HG03575 (cell line): ENCODE measurements at regions not wholly inside any gene's neighbourhood (a gene's known extent, or its start where the extent isn't known, plus 50 kb on each side); places are given as distances from the start of the nearest gene placed in this dataset.
"Not testable (repeated sequence)": the region's sequence is repeated elsewhere in the genome, so short reads cannot be mapped to it uniquely, and the experiment has no call there.

ENCODE experiments used
- ATAC-seq: cut with Tn5 transposase; IDR thresholded peaks from one replicate; pipeline ENCODE4 v1.9.1; 2021; ENCODE audit not compliant: unreplicated experiment, insufficient number of reproducible peaks, low FRiP score; ENCODE audit errors: extremely low read depth

DNA sequence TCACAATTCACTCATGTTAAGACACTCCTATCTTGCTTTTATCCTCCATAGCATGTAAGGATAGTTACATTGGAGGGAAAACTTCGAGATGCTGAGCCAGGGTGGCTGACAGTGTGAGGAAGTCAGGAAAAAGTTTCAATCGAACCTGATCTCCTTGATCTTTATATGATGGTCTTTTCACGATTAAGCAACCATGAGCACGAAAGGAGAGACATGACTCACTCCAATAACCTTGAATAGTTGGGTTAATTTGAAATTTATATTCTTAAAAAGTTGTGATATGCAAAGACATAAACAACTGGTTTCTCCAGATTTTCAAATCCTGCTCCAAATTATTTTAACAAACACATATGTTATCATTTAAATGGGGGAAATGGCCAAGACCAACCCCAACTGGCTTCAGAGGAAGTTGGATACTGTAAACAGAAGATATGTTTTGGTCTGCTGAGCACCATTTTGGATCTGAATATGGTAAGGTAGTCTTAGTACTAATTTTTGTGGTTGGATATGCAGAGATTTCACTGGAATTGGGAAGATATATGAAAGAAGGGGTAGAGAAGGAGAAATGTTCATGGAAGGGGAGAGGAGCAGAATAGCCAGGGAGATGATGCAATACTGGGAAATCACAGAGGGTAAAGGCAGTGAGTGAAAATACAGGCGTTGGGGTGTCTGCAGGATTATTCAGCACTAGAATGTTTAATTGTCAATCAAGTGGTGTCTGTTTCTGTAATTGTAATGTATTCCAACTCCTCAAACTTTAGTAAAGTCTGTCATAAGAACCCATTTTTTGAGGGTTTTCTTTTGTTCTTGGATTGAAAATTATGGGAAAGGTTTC lies 185.2 kb upstream of the SLC38A2 start:
- no peak for ATAC-seq

- ATAC-seq, result no peak
These were observed 184.4 kb upstream of the SLC38A2 start for GRCh38 chr12:46556819-46557524.

GRCh38 chr12:46556105-46556559 lies 183.6 kb upstream of the SLC38A2 start:
- no peak for ATAC-seq

GRCh38 chr12:46555406-46555852 lies 182.9 kb upstream of the SLC38A2 start:
- ATAC-seq, result no peak

DNA sequence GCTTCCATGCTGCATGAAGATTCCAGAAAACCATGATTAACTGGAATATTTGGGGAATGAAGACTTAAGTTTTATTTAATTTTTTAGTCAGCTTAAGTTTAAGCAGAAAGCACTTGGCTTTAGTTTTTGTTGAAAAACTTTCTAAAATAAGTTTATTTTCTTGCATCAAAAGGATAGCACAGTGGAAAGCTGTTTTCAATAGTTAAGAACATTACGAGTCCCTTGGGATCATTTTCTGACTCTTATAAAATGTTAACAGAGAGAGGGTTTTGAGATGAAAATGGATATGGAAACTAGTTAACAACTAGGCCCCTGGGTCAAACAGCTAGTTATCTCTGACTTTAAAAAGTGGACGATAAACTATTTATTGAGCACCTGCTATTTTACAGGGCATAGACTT lies 181.9 kb upstream of the SLC38A2 start:
- no peak for ATAC-seq

DNA sequence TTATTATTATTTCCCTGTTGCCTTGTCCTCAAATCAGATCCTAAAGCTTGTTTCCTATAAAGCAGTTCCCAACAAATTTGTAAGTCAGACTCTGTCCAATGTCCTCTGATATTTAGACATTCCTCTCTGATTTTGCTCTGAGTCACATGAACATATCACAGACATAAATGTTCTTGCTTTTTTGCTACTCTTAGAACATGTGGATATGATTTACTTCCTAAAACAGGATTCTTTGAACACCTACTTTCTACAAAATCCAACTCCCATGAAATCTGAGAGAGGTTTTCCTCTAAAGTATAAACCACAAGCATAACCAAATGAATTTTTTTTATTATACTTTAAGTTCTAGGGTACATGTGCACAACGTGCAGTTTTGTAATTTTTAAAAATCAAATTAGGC lies 181.3 kb upstream of the SLC38A2 start:
- no peak for ATAC-seq

DNA sequence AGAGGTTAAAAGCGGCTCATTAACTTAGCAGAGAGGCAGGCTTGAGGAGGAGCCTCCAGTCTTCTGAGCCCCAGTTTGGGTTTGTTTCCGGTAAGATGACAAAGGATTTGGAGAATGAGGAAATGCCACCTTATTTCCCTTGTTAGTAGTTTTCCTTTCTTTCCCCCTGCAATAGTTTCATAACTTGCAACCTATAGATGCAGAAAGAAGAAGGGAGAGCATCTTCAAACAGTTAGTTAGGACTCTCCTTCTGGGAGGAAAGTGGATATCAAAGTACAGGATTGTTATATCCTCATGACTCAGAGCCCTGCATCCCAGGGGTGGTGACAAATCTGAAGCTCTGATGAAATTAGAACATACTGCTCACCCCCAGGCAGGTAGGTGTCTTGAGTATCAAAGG lies 180.7 kb upstream of the SLC38A2 start:
- ATAC-seq, result no peak

- no peak for ATAC-seq
These were observed 177.8 kb upstream of the SLC38A2 start for GRCh38 chr12:46550266-46550879.

- no peak for ATAC-seq
These were observed 177.1 kb upstream of the SLC38A2 start for GRCh38 chr12:46549527-46550265.

DNA sequence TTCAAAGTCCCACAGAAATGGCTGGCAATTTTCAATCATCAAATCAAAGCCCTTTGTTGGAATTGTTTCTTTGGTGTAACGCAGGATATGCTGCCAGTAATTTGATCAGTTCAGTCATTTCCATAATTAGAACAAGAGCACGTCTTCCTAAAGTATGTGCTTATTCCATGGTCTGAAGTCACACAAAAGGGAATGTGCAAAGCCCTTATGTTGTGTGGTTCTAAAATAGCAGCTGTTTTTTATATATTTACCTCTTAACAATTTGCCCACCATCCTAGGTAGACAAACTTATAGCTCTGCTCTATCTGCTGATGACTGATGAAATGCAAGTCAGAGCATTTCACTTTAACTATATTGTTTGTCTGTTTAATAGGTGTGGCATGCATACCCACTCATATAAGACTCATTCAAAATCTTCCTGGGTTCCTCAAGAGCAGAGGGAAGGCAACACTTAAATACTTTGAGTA lies 176.1 kb upstream of the SLC38A2 start:
- ATAC-seq, result no peak

DNA sequence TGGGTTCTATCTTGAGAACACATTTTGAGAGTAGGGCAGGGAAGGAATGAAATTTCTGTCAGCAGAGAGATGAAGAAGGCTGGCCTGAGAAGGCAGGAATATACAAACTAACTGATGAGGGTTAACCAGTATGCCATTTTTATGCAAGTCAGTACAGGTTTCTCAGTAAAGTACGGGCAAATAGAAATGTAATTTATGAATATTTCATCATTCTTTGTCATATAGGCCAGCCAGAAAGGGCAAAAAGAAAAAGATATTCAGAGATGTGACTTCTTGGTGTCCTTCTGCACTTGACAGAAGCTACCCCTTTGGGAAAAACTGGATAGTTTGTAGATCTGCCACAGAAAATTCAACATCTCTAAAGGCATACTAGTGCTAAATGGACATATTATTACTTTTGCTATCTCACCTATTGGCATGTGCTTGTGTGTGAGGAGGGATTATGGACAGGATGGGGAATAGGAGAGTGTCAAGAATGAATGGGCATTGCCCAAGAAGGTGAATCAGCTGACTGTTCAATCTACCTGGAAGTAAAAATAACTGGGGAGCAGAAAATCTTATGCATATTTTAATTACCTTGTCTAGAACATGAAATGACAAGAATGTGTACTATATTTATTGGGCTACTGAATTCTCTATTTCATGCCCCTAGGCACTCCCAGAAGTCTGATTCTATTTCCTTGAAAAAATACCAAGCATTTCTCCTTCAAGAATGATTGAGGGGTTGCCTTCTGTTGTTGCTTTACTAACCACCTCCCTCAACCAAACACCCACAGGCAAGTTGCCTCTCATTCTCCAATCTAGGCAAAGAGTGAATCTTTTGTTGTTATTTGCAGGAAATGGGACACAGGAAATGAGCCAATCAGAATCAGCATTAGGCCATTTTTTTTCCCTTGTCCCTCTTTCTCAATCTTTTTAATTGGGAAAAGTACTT lies 175.1 kb upstream of the SLC38A2 start:
- ATAC-seq, result no peak

DNA sequence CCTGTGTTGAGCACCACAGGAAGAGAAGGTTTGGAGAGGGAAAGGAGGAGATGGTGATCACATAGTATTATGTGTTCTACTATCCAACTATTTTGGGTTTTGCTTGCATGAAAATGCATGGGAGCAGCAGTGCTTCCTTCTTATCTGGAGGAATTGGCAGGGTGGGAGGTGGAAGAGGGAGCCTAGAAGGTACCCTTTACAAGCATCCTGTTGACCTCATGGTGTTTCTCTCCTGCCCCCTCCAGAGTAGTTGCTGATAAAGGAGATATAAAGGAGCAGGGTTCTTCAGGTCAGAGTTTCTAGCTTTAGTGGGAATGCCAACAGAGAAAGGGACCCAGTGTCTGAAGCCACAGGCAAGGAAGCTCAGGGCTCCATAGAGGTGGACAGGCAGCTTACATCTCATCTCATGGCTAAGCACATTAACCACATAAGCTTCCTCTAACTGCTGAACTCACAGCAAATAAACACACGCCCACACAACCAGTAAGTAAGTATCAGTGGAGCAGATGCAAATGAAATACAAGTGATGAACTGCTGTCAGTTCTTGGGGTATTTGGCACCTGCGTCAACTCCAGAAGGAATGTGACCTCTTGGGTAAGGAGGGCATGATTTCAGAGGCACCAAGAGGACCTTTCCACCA lies 174.2 kb upstream of the SLC38A2 start:
- ATAC-seq, result peak; percentile 93

DNA sequence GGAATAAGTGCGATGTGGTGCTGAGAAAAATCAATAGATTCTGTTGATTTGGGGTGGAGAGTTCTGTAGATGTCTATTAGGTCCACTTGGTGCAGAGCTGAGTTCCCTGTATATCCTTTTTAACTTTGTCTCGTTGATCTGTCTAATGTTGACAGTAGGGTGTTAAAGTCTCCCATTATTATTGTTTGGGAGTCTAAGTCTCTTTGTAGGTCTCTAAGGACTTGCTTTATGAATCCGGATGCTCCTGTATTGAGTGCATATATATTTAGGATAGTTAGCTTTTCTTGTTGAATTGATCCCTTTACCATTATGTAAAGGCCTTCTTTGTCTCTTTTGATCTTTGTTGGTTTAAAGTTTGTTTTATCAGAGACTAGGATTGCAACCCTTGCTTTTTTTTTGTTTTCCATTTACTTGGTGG lies 170.8 kb upstream of the SLC38A2 start:
- not testable (repeated sequence) for ATAC-seq

DNA sequence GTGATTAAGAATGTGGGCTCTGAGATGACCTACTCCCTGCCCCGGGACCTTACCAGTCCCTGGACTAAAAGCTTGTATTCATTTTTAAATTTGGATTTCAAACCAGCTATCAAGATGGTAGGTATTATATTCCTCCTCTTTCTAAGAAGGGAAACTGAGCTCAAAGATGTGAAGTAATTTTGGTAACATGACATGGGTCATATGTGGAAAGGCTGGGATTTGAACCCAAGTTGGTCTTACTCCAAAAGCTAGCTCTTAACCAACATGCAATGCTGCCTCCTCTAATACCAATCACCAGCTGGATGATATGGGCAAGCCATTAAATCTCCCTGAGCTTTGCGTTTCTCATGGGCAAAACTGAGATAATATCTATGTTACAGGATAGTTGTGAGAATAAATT lies 166.4 kb upstream of the SLC38A2 start:
- no peak for ATAC-seq

DNA sequence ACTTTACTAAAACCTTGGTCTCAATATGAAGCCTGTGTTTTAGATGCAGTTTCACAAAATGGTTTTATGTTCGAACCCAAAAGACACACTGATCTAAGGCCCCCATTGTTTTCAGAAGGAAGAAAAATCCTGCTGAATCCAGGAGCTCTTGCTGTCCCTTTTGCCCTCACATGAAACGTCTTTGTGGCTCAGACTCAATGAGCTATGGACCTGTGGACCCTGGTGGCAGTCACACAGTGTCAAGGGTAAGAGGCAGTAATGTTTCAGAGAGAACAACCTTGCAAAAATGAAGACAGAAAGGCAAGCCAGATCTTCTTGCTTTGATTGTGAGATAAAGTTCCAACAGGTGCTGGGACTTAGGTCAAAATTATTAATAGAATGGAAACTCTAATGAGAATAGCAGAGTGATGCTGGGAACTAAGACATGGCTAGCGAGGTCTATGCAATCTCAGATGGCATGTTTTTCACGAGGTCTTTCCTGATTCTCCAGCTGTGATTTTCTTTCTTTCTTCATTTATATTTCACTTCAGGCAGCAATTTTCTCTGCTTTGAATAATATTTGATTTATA lies 164.9 kb upstream of the SLC38A2 start:
- ATAC-seq, result no peak

- not testable (repeated sequence) for ATAC-seq
These were observed 163.7 kb upstream of the SLC38A2 start for GRCh38 chr12:46536316-46536715.

GRCh38 chr12:46535907-46536306 lies 163.3 kb upstream of the SLC38A2 start:
- ATAC-seq, result no peak
